K562 (cell line): ENCODE measurements at regions not wholly inside any gene's neighbourhood (a gene's known extent, or its start where the extent isn't known, plus 50 kb on each side); places are given as distances from the start of the nearest gene placed in this dataset.

Experiments
- ATAC-seq: fragments of 200-7000 bp; cut with Tn5 transposase; 3 replicates; pipeline ENCODE4 v1.9.1; 2020; ENCODE audit warnings: moderate library complexity
- BruUV-seq: library from RNA; stranded (reverse); fragments of 400-500 nt; replicated peaks from 2 replicates; lab custom pipeline; 2021; lab: Mats Ljungman, UMichigan
- CTCF ChIA-PET: fragments of 300-600 bp; formaldehyde crosslinking; extraction: SDS; loops from one replicate; lab custom pipeline; 2021; ENCODE audit warnings: low intra/inter-chr PET ratio; lab: Yijun Ruan, JAX
- POLR2A ChIA-PET: fragments of 300-600, 350-650 bp; sonication (Branson Sonifier 250); formaldehyde crosslinking; extraction: SDS; loops from one replicate; lab custom pipeline; 2021; ENCODE audit warnings: antibody characterized with exemption, inconsistent platforms; lab: Yijun Ruan, JAX
- DNase-seq, 4 experiments: peaks; one replicate each; pipeline versions ENCODE4 v3.0.0 to v3.0.0-alpha.2; 2011 to 2018; ENCODE audit warnings: low spot score in 3 of 4, mixed read lengths in 3 of 4; ENCODE audit errors: extremely low read depth in 1 of 4
- FAIRE-seq: peaks from 2 replicates; lab custom pipeline; 2011; peaks lifted over from hg19 to GRCh38; lab: Jason Lieb, UNC
- H2AFZ ChIP-seq: 2 replicates; pipeline ENCODE4 v1.6.0; 2011; ENCODE audit warnings: low read depth, low read length, control low read depth, inconsistent platforms
- H3K27ac ChIP-seq: fragments of 200-600 bp; 3 replicates; pipeline ENCODE4 v1.8.0; 2011; ENCODE audit warnings: low read depth, mild to moderate bottlenecking, control low read depth, inconsistent platforms, low read length, moderate library complexity, mixed read lengths; ENCODE audit errors: extremely low read depth
- H3K27me3 ChIP-seq, 2 experiments: fragments of 300-600 bp in 1 of 2; 2 replicates in 1 of 2; 3 replicates in 1 of 2; pipeline versions ENCODE4 v1.6.0 to v1.8.0; 2011; ENCODE audit warnings: inconsistent platforms in 2 of 2, low read length in 2 of 2, mild to moderate bottlenecking in 1 of 2, mixed read lengths in 1 of 2, moderate library complexity in 1 of 2; ENCODE audit not compliant: control insufficient read depth in 2 of 2, insufficient read depth in 2 of 2
- H3K36me3 ChIP-seq: fragments of 300-600 bp; 3 replicates; pipeline ENCODE4 v1.8.0; 2011; ENCODE audit warnings: mild to moderate bottlenecking, low read length, inconsistent platforms; ENCODE audit not compliant: control insufficient read depth, insufficient read depth
- H3K4me1 ChIP-seq, 2 experiments: fragments of 200-600 bp in 1 of 2; replicated peaks in 1 of 2; 2 replicates in 1 of 2; 3 replicates in 1 of 2; pipeline versions ENCODE4 v1.5.1 to v1.8.0; 2011; ENCODE audit warnings: inconsistent platforms in 2 of 2, low read length in 2 of 2, mild to moderate bottlenecking in 1 of 2, mixed read lengths in 1 of 2, moderate library complexity in 1 of 2; ENCODE audit not compliant: control insufficient read depth in 2 of 2, insufficient read depth in 2 of 2
- H3K4me2 ChIP-seq: 2 replicates; pipeline ENCODE4 v1.6.1; 2011; ENCODE audit warnings: low read length, control low read depth, inconsistent platforms, mixed read lengths; ENCODE audit not compliant: insufficient read depth
- H3K4me3 ChIP-seq: fragments of 200-600 bp; sonication (generic), shearing (Covaris generic); 2 replicates; pipeline ENCODE4 v1.5.1; 2016; ENCODE audit warnings: control low read depth, inconsistent platforms
- H3K79me2 ChIP-seq: fragments of 200-600 bp; 3 replicates; pipeline ENCODE4 v1.8.0; 2011; ENCODE audit warnings: low read length, inconsistent platforms; ENCODE audit not compliant: control insufficient read depth, insufficient read depth
- H3K9ac ChIP-seq, 2 experiments: 2 replicates each; pipeline versions ENCODE4 v1.6.0 to v1.6.1; 2011; ENCODE audit warnings: low read depth in 2 of 2, low read length in 2 of 2, control low read depth in 1 of 2, inconsistent platforms in 1 of 2, mild to moderate bottlenecking in 1 of 2, mixed read lengths in 1 of 2; ENCODE audit not compliant: insufficient read depth in 1 of 2
- H3K9me1 ChIP-seq: one replicate; pipeline ENCODE4 v1.6.0; 2011; ENCODE audit warnings: inconsistent platforms, mild to moderate bottlenecking, low read length, moderate library complexity; ENCODE audit not compliant: control insufficient read depth, insufficient read depth
- H3K9me3 ChIP-seq: replicated peaks from 2 replicates; pipeline ENCODE4 v1.5.1; 2011; ENCODE audit warnings: low read depth, low read length, inconsistent platforms; ENCODE audit not compliant: control insufficient read depth, insufficient read depth
- H4K20me1 ChIP-seq: replicated peaks from 2 replicates; pipeline ENCODE4 v1.6.1; 2011; ENCODE audit warnings: low read length, inconsistent platforms, mixed read lengths; ENCODE audit not compliant: control insufficient read depth, insufficient read depth
- CXXC5 ChIP-seq: fragments of 250-450 bp; sonication (Bioruptor Pico); IDR thresholded peaks from 2 replicates; pipeline ENCODE4 v1.8.0; 2022; ENCODE audit warnings: inconsistent platforms, mild to moderate bottlenecking, moderate library complexity
- MCM5 ChIP-seq: fragments of 450-650 bp; IDR thresholded peaks from 2 replicates; pipeline ENCODE4 v1.6.1; 2016; ENCODE audit warnings: low read depth
- MYNN ChIP-seq, 2 experiments: sonication (generic); formaldehyde crosslinking in 1 of 2; IDR thresholded peaks; 2 replicates each; pipeline versions ENCODE4 v1.5.0 to v1.6.1; 2016 to 2020; ENCODE audit warnings: antibody characterized with exemption in 1 of 2, missing genetic modification reagents in 1 of 2
- ZNF224 ChIP-seq: sonication (generic); formaldehyde crosslinking; IDR thresholded peaks from 2 replicates; pipeline ENCODE4 v1.8.0; 2022; ENCODE audit warnings: mild to moderate bottlenecking, missing genetic modification reagents
- ZNF347 ChIP-seq: fragments of 450-650 bp; formaldehyde crosslinking; IDR thresholded peaks from 2 replicates; pipeline ENCODE4 v1.4.0; 2020; ENCODE audit warnings: low read depth, mild to moderate bottlenecking, moderate library complexity
- WGBS: fragments of 100-300 bp; shearing (Covaris generic); methylation state at CpG from one replicate; pipeline ENCODE4 v1.1.6; 2016; ENCODE audit warnings: low coverage, mixed read lengths; ENCODE audit not compliant: insufficient coverage; ENCODE audit errors: missing lambda C conversion rate; 5-methylcytosine and 5-hydroxymethylcytosine counted together
- in situ Hi-C: fragments of 300-500 bp; cut with MboI; formaldehyde crosslinking; loops from 4 replicates; pipeline ENCODE4 v1.15.0; 2018; ENCODE audit warnings: inconsistent platforms, mixed read lengths
- intact Hi-C: fragments of 100-400 bp; cut with micrococcal nuclease; formaldehyde crosslinking; loops from 2 replicates; pipeline ENCODE4 v1.14.2; 2022
- TF ChIP-seq, protein P1 (sequence below): fragments of 450-650 bp; formaldehyde crosslinking; IDR thresholded peaks from 2 replicates; pipeline ENCODE4 v1.4.0; 2022; ENCODE audit warnings: mild to moderate bottlenecking, moderate library complexity

DNA sequence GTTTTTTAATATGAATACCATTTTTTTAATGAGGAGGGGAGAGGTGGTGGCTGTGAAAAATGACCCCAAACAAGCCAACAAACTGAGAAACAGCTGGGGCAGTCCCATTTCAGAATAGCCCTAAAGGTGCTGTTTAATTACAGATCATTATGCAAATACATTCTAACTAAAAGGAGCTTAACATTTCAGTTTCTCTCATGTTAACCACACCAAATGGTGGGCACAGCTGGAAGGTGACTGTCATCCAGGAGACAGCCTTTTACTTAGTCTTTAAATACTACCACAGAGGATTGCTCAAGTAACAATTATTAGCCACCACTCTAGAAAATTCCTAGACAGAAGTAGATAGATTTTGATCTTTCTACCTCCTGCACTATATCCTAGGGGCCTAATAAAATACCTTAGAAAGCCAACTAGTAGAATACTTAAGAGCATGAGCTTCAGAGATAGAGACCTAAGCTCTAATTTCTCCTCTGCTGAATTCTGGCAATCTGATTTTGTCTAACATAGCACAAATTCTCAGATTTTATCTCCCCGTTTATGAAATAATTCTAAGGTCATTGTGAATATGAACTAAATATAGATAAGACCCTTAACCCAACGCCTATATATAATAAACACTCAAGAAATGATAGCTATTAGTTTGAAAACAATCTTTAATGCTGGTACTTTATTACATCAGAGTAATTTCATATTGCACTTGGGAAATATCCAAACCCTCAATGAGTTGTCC lies 615.1 kb upstream of the NRSN1 start:
- WGBS = 0% methylated on average over 2 of the region's 2 CpGs
- Histone ChIP-seq H3K9ac (no peak overlapping the region), H3K27me3 (no peaks in the 10 kb centered on the region), H2AFZ (no peak overlapping the region), H3K4me1 (no peaks in the 10 kb centered on the region), H4K20me1 (no peaks in the 10 kb centered on the region), H3K9me1 (no peaks in the 10 kb centered on the region), H3K36me3 (no peaks in the 10 kb centered on the region), H3K9me3 (peaks cover 3% of the 10 kb centered on the region; the same call in 1 of the 2 replicates), H3K27ac (no peak overlapping the region), H3K4me2 (no peak overlapping the region), H3K4me3 (no peak overlapping the region), H3K79me2 (no peaks in the 10 kb centered on the region)
- POLR2A ChIA-PET = no interaction called here
- CTCF ChIA-PET = no interaction called here
- BruUV-seq = no TSS peak
- ATAC-seq (no peak), DNase-seq (no peak), FAIRE-seq (no peak)
- in situ Hi-C loops = no loop called here
- TF ChIP-seq, protein P1, sequence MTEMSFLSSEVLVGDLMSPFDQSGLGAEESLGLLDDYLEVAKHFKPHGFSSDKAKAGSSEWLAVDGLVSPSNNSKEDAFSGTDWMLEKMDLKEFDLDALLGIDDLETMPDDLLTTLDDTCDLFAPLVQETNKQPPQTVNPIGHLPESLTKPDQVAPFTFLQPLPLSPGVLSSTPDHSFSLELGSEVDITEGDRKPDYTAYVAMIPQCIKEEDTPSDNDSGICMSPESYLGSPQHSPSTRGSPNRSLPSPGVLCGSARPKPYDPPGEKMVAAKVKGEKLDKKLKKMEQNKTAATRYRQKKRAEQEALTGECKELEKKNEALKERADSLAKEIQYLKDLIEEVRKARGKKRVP = no peak
- TF ChIP-seq MYNN (IDR thresholded peaks at IDR 0.05) = no peak
- TF ChIP-seq MYNN (CRISPR knock-in tag; IDR thresholded peaks at IDR 0.05) = no peak
- no peak for TF ChIP-seq MCM5
- no peak for TF ChIP-seq ZNF224 (CRISPR knock-in tag)
- TF ChIP-seq CXXC5 (CRISPR knock-in tag) = no peak
- TF ChIP-seq ZNF347 (CRISPR knock-in tag) = no peak
- intact Hi-C loops = no loop called here
